NCI-H1417 treated with DMSO at 0.1 percent for 48 hours (cell line): ENCODE measurements at regions not wholly inside any gene's neighbourhood (a gene's known extent, or its start where the extent isn't known, plus 50 kb on each side); places are given as distances from the start of the nearest gene placed in this dataset.

Experiments used
- DNase-seq: peaks from one replicate; lab custom pipeline; 2025; lab: John Stamatoyannopoulos, UW

DNA sequence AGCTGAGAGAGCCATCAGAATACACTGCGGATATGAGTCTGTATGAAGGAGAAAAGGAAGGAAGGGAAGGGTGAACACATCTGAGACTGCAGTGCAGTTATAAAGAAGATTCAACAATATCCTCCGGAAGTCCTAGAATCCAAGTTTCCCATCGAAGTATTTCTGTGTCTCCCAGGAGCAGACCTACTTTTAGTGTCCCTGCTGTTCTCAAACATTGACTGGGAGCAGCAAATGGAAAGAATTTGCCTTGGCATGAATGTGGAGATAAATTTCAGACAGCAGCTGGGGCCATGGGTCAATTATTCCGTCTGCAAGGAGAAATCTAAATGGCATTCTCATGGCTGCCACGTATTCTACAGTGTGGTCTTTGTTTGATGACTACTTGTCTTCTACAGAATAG is 478.1 kb upstream of the SMC2 start:
- no peak for DNase-seq

DNA sequence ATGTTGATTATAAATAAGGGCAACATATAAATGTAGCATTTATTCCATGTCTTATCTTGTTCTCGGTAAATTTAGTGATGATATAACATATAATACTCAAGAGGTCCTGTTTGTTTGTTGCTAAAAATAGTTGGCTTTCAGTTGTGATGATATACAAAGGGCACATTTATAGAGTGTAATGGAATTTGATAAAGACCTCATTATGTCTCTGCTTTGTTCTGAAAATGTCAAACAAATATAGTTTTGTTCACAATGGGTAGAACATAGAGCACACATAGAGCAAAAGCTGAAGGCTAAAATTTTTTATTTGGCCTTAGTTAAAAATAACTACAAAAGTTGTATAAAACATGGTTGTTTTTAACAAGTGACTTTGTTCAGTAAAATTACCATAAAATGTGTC is 477.1 kb upstream of the SMC2 start:
- no peak for DNase-seq

DNA sequence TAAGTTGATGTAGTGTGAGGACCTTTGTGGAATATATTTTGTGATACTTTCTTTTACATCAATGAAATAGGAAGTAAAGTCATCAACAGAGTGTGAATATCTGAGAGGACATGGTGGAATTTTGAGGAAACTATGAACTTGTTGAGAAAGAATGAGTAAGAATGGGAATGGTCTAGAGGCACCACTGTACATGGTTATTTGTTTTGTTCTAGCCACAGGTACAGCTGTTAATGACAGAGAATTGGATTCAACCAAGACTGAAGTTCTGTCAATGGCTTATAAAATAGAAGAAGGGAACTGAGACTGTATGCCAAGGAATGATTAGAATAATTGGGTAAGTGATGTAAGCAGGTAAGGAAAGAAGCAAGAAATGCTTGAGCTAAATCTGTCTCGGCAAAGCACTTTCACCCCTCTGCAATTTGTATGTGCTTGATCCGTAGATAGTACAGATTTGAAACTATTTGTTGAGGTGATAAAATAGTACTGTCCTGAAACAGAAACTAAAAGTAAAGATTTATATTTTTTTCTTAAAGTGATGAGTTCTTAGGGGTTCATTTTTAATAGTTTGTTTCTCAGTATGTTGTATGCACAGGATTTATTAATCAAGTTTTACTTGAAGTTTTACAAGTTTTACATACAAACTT is 468.8 kb upstream of the SMC2 start:
- DNase-seq: no peak

DNA sequence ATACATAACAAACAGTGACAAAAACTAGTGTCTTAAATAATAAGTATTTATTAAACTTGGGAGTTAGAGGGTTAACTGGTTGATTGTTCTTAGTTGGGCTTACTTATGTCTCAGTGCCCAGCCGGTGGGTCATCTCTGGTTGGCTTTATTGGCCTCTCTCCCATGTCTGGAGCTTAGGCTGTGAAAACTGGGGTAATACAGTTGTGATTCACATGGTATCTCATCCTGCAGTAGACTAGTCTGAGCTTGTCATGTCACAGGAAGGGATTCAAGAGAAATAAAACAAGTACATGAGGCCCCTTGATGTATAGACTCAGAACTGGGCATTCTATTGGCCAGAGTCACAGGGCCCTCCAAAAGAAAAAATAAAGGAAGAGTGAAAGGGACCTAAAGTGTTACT is 466.4 kb upstream of the SMC2 start:
- DNase-seq: no peak

DNA sequence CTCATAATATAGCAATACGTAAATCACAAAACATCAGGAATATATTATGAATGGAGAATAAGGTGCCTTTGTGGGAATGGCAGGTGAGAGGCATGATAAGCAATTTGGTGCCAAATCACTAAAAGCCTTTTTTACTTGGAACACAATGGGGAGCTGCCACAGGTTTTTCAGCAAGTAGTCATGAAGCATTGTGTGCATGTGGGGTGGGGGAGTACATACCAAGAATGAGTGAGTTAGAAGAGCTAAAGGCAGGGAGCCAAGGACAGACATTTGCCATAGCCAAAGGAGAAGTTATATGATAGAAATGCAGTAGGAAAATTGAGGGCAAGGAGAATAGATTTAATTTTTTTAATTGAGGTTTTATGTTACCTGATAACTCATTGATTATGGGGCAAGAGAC is 445.0 kb upstream of the SMC2 start:
- DNase-seq: no peak

DNA sequence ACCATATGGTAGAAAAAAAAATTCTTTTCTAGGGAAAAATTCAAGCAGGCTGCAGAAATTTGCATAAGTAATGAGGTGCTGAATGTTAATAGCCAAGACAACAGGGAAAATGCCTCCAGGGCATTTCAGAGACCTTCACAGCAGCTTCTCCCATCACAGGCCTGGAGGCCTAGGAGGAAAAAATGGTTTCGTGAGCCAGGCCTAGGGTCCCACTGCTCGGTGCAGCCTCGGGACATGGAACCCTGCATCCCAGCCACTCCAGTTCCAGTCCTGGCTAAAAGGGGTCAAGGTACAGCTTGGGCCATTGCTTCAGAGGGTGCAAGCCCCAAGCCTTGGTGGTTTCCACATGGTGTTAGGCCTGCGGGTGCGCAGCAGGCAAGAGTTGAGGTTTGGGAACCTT is 436.0 kb upstream of the SMC2 start:
- no peak for DNase-seq

DNA sequence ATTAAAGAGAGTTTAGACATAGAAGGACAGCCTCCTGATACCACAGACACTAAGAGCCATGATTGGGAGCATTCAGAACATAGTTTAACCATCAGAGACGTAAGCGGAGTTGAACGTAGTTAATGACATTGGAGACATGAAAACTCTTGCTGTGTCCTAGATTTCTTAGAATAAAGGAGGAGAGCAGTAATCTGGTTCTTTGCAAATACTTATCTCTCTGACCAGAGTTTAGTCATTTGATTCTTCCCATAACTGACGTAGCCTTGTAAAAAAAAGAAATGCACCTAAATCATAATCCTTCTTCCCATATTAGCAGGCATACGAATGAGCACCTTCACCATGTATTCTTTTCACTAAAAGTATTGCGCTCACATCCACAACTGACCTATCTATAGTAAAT is 433.3 kb upstream of the SMC2 start:
- no peak for DNase-seq

DNA sequence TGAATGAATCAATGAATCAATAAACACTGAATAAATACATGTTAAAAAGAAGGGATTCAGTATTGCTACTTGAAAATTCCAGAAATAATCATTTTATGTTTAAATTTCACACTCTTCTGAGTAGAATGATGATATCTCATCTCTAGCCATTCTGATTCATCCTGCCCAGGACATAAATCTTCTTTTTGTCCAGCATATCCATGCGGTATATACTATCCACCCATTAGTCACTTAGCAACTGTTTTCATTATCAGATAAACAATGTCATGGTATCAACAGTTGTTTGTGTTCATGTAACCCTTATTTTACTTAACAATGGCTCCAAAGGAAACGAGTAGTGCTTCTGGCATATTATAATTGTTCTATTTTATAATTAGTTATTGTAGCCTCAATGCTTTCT is 432.4 kb upstream of the SMC2 start:
- DNase-seq: peak; percentile 31

DNA sequence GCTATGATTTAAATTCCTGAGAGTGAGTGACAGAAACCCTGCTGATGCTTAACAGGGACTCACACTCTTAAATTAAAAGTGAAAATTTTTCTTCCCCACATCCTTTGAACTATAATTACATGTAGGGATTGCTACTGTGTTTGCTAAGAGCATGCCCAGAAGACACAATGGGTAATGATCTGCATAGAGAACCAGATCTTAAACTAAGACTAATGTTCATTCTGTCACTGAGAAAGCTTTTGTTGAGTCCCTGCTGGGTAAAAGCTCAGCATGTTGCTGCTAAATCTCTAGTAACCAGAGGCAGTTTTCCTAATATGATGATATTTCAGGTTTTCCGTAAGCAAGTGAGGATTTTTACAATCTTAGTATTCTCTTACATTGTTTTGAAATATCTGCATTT is 424.8 kb upstream of the SMC2 start:
- DNase-seq: no peak

DNA sequence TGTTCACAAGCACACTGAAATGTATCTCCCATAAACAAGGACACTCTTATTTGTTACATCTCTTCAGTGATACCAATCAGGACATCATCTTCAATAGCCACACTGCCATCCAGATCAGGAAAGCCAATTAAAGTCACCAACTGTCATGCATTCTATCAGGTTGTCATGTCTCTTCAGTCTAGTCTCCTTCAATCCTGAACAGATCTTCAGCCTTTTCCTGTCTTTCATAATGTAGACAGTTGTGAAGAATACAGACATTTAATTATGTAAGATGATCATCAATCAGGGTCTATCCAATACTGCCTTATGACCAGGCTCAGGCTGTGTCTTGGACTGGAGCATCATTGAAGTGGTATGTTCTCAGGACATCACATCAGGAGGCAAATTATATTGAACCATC is 419.8 kb upstream of the SMC2 start:
- DNase-seq: no peak

DNA sequence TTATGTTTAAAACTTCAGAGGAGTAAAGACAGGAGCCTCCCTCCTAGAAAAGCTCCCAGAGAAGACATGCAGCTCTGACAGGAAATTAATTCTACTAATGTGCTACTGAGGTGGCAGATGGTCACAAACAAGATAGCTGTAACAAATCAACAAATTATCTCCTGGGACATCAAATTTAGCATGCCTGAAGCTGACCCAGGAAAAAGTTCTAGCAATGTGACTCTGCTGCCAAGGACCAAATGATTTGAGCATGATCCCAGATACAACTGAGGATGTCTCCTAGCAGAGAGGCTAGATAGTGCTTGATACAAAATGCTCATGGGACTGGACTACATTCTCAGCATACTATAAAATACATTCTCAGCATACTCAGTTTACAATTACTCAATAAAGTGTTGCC is 413.5 kb upstream of the SMC2 start:
- DNase-seq: no peak

DNA sequence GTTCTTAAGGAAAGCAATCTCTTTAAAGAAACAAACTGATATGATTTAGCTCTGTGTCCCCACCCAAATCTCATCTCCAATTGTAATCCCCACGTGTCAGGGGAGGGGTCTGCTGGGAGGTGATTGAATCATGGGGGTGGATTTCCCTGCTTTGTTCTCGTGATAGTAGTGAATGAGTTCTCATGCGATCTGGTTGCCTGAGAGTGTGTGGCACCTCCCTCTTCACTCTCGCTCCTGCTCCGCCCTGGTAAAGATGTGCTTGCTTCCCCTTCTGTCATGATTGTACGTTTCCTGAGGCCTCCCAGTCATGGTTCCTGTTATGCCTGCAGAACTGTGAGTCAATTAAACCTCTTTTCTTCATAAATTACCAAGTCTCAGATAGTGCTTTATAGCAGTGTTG is 412.7 kb upstream of the SMC2 start:
- DNase-seq: no peak

DNA sequence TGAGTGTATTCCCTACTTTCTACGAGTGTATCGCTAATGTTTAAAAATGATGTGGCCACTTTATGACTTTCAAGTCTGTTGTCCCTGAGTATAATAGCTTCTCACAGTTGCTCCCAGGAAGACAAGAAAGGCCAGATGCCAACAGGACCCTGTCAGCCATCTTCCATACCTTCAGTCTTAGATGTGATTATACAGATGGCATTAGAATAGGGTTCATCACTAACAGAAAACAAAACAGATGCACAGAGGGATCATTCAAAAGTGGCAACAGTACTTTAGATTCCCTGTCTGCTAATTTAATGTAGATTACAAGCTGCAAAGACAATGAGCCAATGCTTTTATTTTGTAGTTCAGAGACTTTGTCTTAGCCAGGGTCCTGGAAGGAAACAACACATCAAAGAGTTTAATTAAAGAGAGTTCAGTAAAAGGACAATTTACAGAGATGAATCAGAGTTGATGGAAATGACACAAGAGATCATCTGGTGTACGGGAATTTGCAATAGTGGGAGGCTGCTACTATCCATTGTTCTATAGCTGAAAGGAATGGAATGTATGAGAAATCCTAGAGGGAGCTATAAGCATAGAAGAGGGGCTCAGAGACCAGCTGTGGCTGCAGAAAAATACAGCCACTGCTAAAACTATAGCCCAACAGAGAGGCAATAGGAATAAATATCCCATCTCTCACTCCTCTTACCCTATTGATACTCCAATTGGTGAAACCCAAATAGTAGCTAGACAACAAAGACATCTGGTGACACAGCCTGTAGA is 393.7 kb upstream of the SMC2 start:
- DNase-seq: no peak

DNA sequence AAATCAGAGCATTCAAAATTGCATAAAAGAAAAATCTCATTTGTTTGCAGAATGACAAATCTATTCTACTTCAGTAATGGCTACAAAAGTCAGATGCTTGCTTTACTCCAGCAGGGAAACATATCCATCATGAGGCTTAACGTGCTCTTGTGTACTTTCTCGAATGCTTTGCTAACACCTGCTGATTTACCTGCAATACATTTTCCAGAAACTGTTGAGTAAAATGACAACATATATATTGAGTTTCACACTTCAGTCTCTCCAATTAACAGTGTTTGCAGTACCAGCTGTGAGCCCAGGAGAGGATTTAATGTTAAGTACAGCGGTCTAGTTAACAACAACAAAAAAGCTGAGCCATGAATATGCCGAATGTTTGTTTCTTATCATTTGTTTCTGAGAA is 391.5 kb upstream of the SMC2 start:
- DNase-seq: peak; percentile 99

DNA sequence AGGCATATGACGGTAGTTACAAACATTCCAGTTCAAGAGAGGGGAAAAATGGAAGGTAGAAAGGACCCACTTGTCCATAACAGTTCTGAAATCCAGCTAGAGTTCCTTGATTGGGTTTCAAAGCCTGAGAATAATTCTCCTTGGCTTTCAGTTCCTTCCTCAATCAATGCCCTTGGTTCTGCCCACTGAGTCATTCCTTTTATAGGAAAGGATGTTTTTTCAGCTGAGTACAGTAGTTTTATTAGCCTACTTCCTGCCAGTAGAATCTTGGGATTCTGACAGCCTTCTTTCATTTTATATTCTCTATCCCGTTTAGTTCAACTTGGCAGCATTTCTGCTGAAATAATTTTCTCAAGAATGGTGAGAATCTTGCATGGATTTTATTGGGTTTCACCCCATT is 386.9 kb upstream of the SMC2 start:
- DNase-seq: no peak

DNA sequence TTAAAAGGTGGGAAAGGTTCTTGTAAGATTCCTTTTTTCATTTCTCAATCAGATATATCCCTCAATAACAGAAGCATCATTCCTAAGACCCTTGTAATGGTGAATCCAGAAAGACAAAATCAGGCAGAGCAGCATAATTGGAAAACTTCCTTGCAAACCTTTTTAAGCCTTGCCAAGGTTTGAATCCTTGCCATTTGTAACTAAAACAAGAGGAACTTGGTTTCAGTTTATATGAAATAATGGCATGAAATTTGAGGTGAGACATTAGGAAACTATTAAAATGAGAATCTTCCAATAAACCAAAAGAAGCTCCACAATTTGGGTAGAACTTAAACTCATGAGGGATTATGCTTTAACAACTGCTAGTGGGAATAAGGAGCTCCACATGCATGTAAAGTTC is 384.7 kb upstream of the SMC2 start:
- no peak for DNase-seq

DNA sequence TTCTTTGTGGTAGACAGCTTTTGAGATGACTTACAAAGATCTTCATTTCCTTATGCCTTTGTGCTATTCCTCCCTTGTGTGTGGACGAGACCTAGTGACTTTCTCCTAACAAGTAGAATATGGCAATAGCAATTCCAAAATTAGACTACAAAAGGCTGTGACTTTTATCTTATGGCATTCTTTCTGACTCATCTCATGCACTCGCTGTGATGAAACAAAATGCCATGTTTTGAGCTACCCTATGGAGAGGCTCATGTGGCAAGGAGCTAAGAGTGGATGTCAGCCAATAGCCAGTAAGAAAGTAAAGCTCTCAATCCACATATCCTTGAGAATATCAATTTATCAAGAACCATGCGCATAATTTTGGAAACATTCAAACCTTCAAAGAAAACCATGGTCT is 380.5 kb upstream of the SMC2 start:
- DNase-seq: no peak

DNA sequence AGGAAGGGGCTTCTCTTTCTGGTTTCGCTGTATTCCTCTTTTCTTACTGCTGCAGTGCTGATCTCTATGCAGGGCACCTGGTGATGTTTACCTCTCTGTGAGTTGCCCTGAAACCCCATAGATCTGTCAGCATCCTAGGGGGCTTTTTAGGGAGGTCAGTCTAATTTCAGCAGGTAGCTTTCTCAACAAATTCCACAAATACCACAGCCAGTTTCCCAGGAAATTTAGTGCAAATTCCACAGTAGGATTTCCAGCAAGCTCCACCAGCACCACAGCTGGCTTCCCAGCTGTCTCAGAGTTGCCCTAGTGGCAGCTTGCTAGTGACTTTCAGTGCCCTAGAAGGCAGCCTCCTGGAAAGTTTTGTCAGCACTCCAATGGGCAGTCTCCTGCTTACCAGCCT is 379.1 kb upstream of the SMC2 start:
- DNase-seq: no peak

DNA sequence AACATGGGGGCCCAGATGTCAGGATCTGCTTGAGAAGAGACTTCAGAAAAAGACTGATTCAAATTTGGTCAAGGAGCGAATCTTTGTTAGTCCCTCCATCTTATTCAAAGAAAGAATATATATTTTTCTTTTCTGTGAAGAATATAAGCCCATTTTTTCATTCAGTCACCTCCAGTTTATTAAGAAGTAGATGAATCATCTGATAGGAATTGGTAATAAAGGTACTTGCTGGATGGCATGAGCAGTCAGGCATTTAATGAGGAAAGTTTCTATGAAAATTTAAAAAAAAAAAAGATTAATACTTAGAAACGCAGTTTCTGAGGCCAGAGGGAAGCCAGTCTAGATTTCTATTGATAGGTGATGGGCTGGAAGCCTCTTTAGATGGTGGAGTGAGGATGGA is 373.1 kb upstream of the SMC2 start:
- DNase-seq: no peak

DNA sequence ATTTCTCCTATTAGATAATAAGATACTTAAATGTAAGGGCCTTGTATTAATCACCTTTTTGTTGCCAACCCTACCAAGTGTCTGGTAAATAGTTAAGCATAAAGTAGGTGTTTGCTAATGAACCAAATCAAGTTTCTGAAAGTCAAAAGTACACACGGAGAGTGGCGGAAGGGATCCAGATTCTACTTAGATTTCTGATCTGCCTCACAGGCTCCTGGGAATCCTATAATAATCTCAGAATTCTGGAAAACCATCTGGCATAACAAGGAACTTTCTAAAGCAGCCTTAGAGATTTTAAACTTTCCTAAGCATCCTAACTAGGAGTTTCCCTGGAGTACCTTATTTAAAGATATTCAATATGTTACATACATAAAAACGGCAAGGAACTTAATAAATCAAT is 363.2 kb upstream of the SMC2 start:
- DNase-seq: no peak

DNA sequence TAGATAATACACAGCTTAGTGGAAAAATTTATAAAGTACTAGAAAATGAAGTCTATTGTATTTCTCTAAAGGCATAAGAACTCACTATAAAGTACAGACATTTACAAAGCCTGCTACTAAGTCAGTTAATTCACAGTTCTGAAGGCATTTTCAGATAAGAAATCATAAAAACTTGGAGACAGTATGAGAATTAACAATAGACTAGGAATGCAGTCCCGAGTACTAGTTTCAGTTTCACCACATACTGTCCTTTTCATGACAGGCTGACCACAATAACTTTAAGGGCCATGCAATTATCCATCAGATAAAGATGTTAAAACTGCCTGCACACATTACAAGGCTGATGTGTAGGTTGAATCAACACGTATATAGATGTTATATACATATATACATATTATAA is 362.6 kb upstream of the SMC2 start:
- no peak for DNase-seq

DNA sequence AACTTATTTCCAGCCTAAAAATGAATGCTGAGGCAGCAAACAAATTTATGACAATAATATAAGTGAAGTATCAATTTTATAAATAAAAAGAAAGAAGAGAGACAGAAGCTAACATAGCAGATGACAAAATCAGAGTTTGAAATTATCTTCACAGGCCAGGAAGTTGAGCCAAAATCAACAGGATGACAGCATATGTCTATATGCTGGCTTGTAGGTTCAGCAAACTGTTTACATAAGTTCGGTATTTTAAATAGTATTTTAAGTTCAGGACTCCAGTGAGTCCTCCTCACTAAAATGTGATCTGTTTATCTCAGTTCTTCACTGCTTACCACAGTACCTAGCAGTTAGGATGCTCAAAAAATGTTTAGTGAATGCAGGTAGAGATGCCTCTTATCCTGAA is 359.6 kb upstream of the SMC2 start:
- no peak for DNase-seq

DNA sequence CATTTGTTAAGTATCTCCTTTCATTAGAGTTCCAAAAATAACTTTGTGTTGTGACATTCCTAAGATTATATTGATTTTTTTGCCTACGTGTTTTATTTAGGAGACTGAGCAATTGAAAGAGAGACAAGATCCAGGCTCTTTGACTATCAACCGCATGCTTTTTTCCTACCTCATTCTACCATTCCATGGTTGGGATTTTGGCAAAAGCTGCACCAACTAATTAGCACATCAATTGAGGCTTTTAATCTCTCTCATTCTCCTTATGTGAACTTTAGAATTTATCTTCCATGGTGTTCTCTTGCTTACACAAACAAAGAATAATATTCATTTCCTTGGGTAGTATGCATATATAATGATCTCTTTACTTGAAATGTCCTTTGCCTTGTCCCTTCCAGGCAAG is 338.7 kb upstream of the SMC2 start:
- DNase-seq: no peak

DNA sequence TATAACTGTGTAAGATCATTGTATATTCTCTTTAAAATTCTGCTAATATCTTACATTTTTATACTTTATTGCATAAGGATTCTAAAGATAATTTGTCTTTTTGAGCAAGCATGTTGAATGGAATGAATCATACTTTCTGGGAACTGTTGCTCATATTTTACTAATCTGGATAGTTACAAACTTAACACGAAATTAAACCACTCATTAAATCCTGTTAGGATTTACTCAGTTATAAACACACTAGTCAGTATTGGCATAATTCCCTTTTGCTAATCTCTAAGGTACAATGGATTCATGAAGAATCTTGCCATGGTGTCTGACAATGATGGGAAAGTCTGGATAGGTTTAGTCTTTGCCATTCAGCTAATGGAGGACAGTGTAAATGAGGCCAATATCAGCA is 338.1 kb upstream of the SMC2 start:
- no peak for DNase-seq
